GM18867 (cell line): ENCODE measurements at regions not wholly inside any gene's neighbourhood (a gene's known extent, or its start where the extent isn't known, plus 50 kb on each side); places are given as distances from the start of the nearest gene placed in this dataset.

Experiments used
- ATAC-seq: cut with Tn5 transposase; IDR thresholded peaks from one replicate; pipeline ENCODE4 v1.9.1; 2021; ENCODE audit warnings: mild to moderate bottlenecking, moderate library complexity; ENCODE audit not compliant: unreplicated experiment

DNA sequence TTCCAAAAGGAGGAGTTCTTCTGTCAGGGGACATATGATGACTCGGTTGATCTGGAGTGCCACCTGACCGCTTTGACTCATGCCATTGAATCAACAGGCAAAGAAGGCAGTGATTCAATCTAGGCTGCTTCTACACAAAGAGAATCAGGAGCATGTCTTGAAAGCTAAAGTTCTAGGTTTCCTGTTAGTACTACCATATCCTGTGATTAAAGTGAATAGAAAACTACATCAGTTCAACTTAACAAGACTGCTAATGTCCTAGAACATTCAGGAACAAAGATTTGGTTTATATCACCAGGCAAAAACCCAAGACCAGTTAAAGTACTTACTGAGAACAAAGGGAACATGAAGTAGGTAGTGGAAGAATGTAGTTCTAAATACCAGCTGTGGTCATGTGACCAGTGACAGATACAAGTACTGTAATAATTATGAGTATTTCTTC lies 216.8 kb upstream of the SGK1 start:
- ATAC-seq = no peak

GRCh38 chr6:134533991-134534390 lies 216.1 kb upstream of the SGK1 start:
- no peak for ATAC-seq

DNA sequence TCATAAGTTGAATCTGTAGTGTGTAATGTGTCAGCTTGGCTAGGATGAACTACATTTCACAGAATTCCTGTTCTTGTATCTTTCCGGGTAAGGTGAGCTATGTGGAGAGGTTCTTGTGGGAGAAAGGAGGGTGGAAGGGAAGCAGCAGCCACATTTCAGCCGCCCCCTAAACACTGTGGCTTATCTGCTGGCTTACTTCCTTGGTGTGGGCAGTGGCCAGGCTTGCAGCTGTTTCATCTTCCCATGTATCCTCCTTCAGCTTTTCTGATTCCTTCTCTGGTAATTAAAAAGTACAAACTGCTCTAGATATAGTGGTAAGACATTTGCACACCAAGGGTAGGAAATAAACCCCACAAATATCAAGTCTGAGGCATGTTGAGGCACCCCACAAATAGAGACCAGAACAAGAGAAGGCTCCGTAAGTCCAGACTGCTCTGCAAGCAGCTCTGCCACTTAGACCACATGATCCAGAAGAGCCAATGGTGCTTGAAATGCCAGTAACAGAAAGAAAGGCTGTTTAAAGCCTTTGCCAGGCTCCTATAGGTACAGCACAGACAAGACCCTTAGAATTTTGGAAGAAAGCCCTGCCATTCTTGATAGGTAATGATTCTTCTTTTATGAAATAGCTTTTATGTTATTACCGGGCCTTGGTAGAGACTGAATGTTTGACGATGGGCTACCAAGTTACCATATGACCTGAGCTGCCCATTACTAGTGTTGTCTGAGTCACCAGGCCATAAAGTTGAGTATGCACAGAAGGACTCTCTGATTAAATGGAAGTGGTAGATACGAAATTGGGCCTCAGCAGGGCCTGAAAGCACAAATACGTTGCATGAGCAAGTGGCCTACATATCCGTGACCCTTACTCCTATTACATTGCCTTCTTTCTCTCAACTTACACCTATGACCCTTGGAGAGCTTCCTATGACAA lies 215.0 kb upstream of the SGK1 start:
- ATAC-seq = no peak

GRCh38 chr6:134531611-134532010 lies 213.7 kb upstream of the SGK1 start:
- ATAC-seq = no peak

DNA sequence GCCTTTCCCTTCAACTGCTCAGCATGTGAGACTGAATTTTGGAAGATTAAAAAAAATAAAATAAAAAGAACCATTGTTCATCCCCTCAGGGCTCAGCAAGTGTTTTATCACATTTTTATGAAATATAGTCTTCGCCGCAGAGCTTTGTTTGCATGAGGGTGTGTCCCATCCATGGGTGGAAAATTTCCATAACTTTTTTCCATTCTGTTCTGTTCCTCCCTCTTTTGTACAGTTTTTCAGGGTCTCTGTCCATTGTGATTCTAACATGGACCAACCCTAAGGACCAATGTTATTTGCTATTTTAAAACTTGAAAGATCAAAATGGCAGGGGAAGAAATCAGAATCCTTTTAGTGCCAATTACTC lies 213.3 kb upstream of the SGK1 start:
- no peak for ATAC-seq

- no peak for ATAC-seq
Measured at GRCh38 chr6:134529921-134530320, 212.0 kb upstream of the SGK1 start.

DNA sequence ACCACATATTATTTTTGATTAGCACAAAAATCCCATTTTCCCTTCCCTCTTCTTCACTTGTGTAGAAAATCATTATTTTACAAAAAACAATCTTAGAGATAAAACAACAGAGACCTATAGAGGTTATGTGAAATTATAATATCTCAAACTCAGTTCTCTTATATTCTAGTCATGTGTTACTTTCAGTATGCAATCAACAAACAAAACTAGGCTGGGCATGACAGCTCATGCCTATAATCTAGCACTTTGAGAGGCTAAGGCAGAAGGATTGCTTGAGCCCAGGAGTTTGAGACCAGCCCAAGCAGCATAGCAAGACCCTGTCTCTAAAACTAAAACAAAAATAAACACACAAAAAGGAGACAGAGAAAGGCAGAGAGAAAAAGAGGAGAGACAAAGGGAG lies 211.4 kb upstream of the SGK1 start:
- no peak for ATAC-seq

DNA sequence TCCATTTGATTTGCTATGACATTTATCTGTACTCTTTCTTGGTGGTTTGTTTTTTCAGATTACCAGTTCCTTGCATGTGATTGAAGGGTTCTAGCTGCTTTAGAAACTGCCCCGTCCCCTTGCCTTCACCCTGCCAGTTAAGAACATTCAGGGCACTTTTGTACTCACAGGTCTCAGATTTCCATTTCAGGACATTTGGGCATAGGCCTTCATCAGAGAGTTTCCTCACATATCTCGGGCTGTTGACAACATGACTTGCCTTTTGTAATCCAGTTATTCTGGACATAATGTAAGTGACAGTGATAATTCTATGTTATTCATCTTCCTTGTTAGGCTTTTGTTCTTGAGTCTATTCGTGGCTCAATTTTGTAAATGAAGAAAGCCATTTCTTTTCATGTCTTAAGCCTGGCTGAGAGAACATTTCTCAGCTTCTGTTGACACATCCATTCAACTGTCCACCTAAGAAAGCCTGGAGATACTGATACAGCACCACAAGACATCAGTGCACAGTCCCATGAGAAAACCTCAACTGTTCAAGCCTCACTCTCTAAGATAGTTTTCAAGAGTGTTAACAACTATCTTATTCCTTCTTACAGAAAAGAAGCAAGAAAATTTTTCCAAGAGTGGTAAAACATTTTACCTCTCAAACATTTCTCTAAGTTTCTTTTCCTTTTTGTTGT lies 209.3 kb upstream of the SGK1 start:
- no peak for ATAC-seq

DNA sequence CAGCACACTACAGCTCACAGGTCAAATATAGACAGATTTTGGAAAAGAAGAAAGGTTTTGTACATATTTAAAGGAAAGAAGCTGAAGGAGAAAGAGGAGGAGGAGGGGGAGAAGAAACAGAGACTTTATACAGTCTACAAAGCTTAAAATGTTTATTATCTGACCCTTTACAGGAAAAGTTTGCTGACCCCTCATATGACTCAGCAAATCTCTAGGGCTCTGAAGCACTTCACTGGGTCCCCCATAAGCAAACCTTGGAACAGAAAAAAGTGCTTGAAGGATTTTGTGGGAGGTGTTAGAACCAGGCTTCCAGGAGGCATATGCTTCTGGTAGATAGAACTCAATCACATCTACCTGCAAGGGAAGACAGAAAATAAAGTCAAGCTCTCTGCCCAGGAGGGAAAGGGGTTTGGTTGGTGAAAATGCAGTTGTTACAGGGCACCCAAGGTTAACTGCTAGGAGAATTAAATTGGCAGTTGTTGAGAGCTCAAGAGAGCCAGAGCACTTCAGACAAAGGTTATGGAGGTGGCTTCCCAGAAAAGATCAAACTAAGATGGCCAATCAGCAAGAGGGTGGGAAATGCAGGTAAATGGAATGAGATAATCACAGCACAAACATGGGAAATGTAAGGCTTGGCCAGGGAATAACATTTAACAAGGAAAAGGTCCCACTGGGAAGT lies 207.4 kb upstream of the SGK1 start:
- ATAC-seq = no peak

GRCh38 chr6:134523903-134524650 lies 206.2 kb upstream of the SGK1 start:
- no peak for ATAC-seq

GRCh38 chr6:134523051-134523450 lies 205.1 kb upstream of the SGK1 start:
- ATAC-seq = no peak

- no peak for ATAC-seq
Measured at GRCh38 chr6:134521116-134521501, 203.2 kb upstream of the SGK1 start.

- ATAC-seq = no peak
Measured at GRCh38 chr6:134520181-134521115, 202.5 kb upstream of the SGK1 start.

GRCh38 chr6:134519465-134519864 lies 201.6 kb upstream of the SGK1 start:
- ATAC-seq = no peak

DNA sequence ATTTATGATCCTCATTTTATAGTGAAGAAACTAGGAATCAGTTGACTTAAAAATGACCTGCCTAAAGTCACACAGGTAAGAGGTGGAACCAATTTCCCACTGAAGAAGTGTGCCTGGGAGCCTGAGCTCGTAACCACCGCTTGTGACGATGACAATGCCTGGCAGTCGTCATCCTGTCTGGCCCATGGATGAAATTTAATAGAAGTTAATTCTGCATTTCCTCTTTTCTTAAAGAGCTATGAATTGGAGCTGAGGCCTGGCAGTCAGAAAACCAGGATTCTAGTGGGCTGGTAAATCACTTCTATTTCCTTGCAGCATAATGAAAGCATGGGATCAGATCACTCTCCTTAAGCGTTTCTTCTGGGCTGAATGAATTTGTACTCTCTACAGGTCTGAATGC lies 200.0 kb upstream of the SGK1 start:
- ATAC-seq = no peak

GRCh38 chr6:134517145-134517658 lies 199.3 kb upstream of the SGK1 start:
- ATAC-seq = no peak

GRCh38 chr6:134516582-134516981 lies 198.7 kb upstream of the SGK1 start:
- ATAC-seq = no peak

DNA sequence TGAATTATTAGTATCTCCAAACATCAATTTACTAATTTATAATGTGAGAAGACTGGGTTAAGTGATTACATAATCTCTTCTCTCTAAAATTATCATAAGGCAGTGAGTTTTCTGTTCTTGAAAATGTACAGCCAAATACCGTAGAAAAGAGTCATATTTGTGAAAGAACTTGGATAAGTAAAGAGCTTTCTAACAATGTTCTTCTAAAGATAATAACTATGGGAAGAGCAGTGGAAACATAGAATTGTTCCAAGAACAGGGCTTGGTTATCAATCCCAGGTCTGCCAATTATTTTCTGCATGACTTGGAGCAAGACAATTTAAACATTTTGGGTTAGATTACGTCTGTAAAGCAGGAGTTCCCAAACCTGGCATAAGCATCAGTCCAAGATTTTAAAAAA lies 198.1 kb upstream of the SGK1 start:
- ATAC-seq = no peak

DNA sequence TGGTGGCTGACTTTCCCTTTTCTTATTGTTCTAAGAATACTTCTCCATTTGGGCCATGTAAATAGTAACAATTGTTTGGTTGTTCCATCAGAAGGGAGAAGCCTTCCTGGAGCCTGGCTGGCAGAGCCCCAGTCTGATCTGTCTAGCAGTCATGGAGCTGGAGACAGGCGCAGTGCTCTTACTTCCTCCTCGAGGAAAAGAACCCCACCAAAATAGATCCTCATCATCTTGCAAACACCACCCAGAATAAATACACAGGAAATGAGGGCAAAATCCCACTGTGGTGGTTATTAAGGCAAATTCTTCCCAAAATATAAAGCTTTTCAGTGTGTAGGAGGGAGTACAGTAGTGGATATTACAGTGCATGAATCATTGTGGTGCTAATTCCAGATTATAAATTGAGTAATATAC lies 195.1 kb upstream of the SGK1 start:
- no peak for ATAC-seq
